CD4-positive, alpha-beta memory T cell (primary cell): ENCODE measurements at regions not wholly inside any gene's neighbourhood (a gene's known extent, or its start where the extent isn't known, plus 50 kb on each side); places are given as distances from the start of the nearest gene placed in this dataset.
"Not testable (repeated sequence)": the region's sequence is repeated elsewhere in the genome, so short reads cannot be mapped to it uniquely, and the experiment has no call there.

ENCODE experiments used
- CTCF ChIA-PET: fragments of 350-600 bp; sonication (Branson Sonifier 250); formaldehyde crosslinking; loops from one replicate; lab custom pipeline; 2021; ENCODE audit warnings: inconsistent platforms; ENCODE audit not compliant: partially characterized antibody; lab: Charles Lee
- POLR2A ChIA-PET: fragments of 350-600 bp; sonication (Branson Sonifier 250); formaldehyde crosslinking; loops from one replicate; lab custom pipeline; 2021; ENCODE audit not compliant: partially characterized antibody; lab: Charles Lee
- DNase-seq, 5 donors: peaks; one replicate each; pipeline versions ENCODE4 v3.0.0 to v3.0.0-alpha.2; 2020 to 2022; ENCODE audit warnings: mixed read lengths in 1 of 5
- H3K27ac ChIP-seq: one replicate; pipeline ENCODE4 v1.7.0; 2013; ENCODE audit warnings: low read depth, low read length
- H3K27me3 ChIP-seq: 2 replicates; pipeline ENCODE4 v1.7.0; 2013; ENCODE audit warnings: mild to moderate bottlenecking, low read length, moderate library complexity; ENCODE audit not compliant: insufficient read depth
- H3K36me3 ChIP-seq: 2 replicates; pipeline ENCODE4 v1.7.0; 2013; ENCODE audit warnings: mild to moderate bottlenecking, low read length, moderate library complexity; ENCODE audit not compliant: insufficient read depth
- H3K4me1 ChIP-seq: 2 replicates; pipeline ENCODE4 v1.7.0; 2013; ENCODE audit warnings: mild to moderate bottlenecking, low read length, moderate library complexity; ENCODE audit not compliant: insufficient read depth
- H3K4me3 ChIP-seq, 2 donors: one replicate each; pipeline ENCODE4 v1.7.0; 2013; ENCODE audit warnings: low read length in 2 of 2, mild to moderate bottlenecking in 1 of 2
- H3K9me3 ChIP-seq, 2 donors: one replicate each; pipeline ENCODE4 v1.7.0; 2013; ENCODE audit warnings: low read length in 2 of 2, control low read depth in 1 of 2; ENCODE audit not compliant: control insufficient read depth in 1 of 2
- H3K27ac Mint-ChIP-seq, 7 donors: one replicate each; pipeline ENCODE4 v1.8.0; 2020 to 2021; ENCODE audit warnings: mixed read lengths in 7 of 7, mild to moderate bottlenecking in 6 of 7, inconsistent platforms in 3 of 7, moderate library complexity in 3 of 7
- H3K27me3 Mint-ChIP-seq, 2 donors: one replicate each; pipeline ENCODE4 v1.8.0; 2020 to 2021; ENCODE audit warnings: mixed read lengths in 2 of 2
- H3K36me3 Mint-ChIP-seq, 2 donors: one replicate each; pipeline ENCODE4 v1.8.0; 2020 to 2021; ENCODE audit warnings: mixed read lengths in 2 of 2, inconsistent platforms in 1 of 2, mild to moderate bottlenecking in 1 of 2
- H3K4me1 Mint-ChIP-seq, 4 donors: one replicate each; pipeline ENCODE4 v1.8.0; 2020 to 2021; ENCODE audit warnings: mixed read lengths in 4 of 4, mild to moderate bottlenecking in 1 of 4
- H3K4me3 Mint-ChIP-seq, 8 donors: one replicate each; pipeline ENCODE4 v1.8.0; 2020 to 2021; ENCODE audit warnings: mixed read lengths in 8 of 8, mild to moderate bottlenecking in 7 of 8, moderate library complexity in 6 of 8, inconsistent platforms in 3 of 8
- H3K9me3 Mint-ChIP-seq, 8 donors: one replicate each; pipeline ENCODE4 v1.8.0; 2020 to 2021; ENCODE audit warnings: mixed read lengths in 8 of 8, mild to moderate bottlenecking in 5 of 8, inconsistent platforms in 3 of 8, moderate library complexity in 1 of 8
- intact Hi-C: fragments of 100-400 bp; cut with micrococcal nuclease; formaldehyde crosslinking; loops from one replicate; pipeline ENCODE4 v1.15.1; 2023

GRCh38 chr14:105761842-105762241, 235.5 kb downstream of the TMEM121 start:
- no peak for DNase-seq
- intact Hi-C loops: loop anchor here (2.0 kb wide), 1 partner anchor 145 kb away; no protein-coding TSS in a partner anchor

GRCh38 chr14:105762262-105762661, 235.9 kb downstream of the TMEM121 start:
- POLR2A ChIA-PET, H3K4me1 ChIP-seq, H3K27ac Mint-ChIP-seq, H3K27me3 ChIP-seq, DNase-seq, H3K36me3 ChIP-seq, H3K9me3 ChIP-seq, intact Hi-C loops, H3K4me3 Mint-ChIP-seq, H3K36me3 Mint-ChIP-seq, H3K27ac ChIP-seq, H3K4me3 ChIP-seq, H3K4me1 Mint-ChIP-seq, CTCF ChIA-PET: not testable (repeated sequence)
- H3K9me3 Mint-ChIP-seq: peaks cover 0 to 15% (median 6%) of the 10 kb centered on the region in 8 donors
- peaks cover 0 to 14% of the 10 kb centered on the region in 2 donors for H3K27me3 Mint-ChIP-seq

More at GRCh38 chr14:105761842-105762241, 235.5 kb downstream of the TMEM121 start:
- POLR2A ChIA-PET: no interaction called here
- CTCF ChIA-PET: no interaction called here
- H3K4me1 Mint-ChIP-seq: peaks cover 0 to 3% (median 0%) of the 10 kb centered on the region in 4 donors
- H3K4me3 ChIP-seq: no peak overlapping the region
- H3K36me3 ChIP-seq: no peaks in the 10 kb centered on the region
- peaks cover 0 to 18% (median 6%) of the 10 kb centered on the region in 8 donors for H3K9me3 Mint-ChIP-seq
- H3K36me3 Mint-ChIP-seq: no peaks in the 10 kb centered on the region
- no peaks in the 10 kb centered on the region for H3K27me3 ChIP-seq
- H3K4me1 ChIP-seq: no peaks in the 10 kb centered on the region
- H3K27ac Mint-ChIP-seq: no peak overlapping the region
- peaks cover 0 to 14% of the 10 kb centered on the region in 2 donors for H3K27me3 Mint-ChIP-seq
- no peak overlapping the region for H3K27ac ChIP-seq
- no peak overlapping the region for H3K4me3 Mint-ChIP-seq
- no peaks in the 10 kb centered on the region for H3K9me3 ChIP-seq

- POLR2A ChIA-PET, intact Hi-C loops, H3K4me3 ChIP-seq, H3K27ac Mint-ChIP-seq, H3K4me3 Mint-ChIP-seq, H3K4me1 Mint-ChIP-seq, H3K27me3 ChIP-seq, H3K4me1 ChIP-seq, H3K9me3 Mint-ChIP-seq, DNase-seq, H3K27ac ChIP-seq, H3K9me3 ChIP-seq, CTCF ChIA-PET, H3K36me3 Mint-ChIP-seq, H3K36me3 ChIP-seq: not testable (repeated sequence)
- peaks cover 0 to 12% of the 10 kb centered on the region in 2 donors for H3K27me3 Mint-ChIP-seq
Measured at GRCh38 chr14:105764254-105764901, 238.0 kb downstream of the TMEM121 start.

GRCh38 chr14:105765072-105765825, 238.9 kb downstream of the TMEM121 start:
- peaks cover 0 to 12% of the 10 kb centered on the region in 2 donors for H3K27me3 Mint-ChIP-seq
- intact Hi-C loops, H3K4me1 ChIP-seq, DNase-seq, H3K9me3 ChIP-seq, H3K4me1 Mint-ChIP-seq, H3K27ac ChIP-seq, H3K4me3 ChIP-seq, H3K27me3 ChIP-seq, H3K27ac Mint-ChIP-seq, H3K9me3 Mint-ChIP-seq, H3K36me3 Mint-ChIP-seq, CTCF ChIA-PET, H3K4me3 Mint-ChIP-seq, POLR2A ChIA-PET, H3K36me3 ChIP-seq: not testable (repeated sequence)

- Histone ChIP-seq H3K27ac (no peak overlapping the region), H3K4me3 (no peak overlapping the region), H3K27me3 (no peaks in the 10 kb centered on the region), H3K4me1 (no peaks in the 10 kb centered on the region), H3K36me3 (no peaks in the 10 kb centered on the region), H3K9me3 (no peaks in the 10 kb centered on the region)
- Mint-ChIP-seq H3K4me1 (peaks cover 0 to 3% (median 0%) of the 10 kb centered on the region in 4 donors), H3K4me3 (no peak overlapping the region), H3K36me3 (no peaks in the 10 kb centered on the region), H3K27ac (no peak overlapping the region), H3K9me3 (no peaks in the 10 kb centered on the region), H3K27me3 (peaks cover 0 to 9% of the 10 kb centered on the region in 2 donors)
- POLR2A ChIA-PET: no interaction called here
- DNase-seq: no peak
- intact Hi-C loops: no loop called here
- CTCF ChIA-PET: no interaction called here
Measured at GRCh38 chr14:105765893-105766614, 239.7 kb downstream of the TMEM121 start.

- CTCF ChIA-PET: no interaction called here
- H3K9me3 ChIP-seq: no peaks in the 10 kb centered on the region
- peak overlapping the region in 1 of 7 donors; percentile 59 for H3K27ac Mint-ChIP-seq
- H3K27me3 ChIP-seq: no peaks in the 10 kb centered on the region
- no peaks in the 10 kb centered on the region for H3K36me3 Mint-ChIP-seq
- peaks cover 0 to 3% of the 10 kb centered on the region in 2 donors for H3K27me3 Mint-ChIP-seq
- intact Hi-C loops: no loop called here
- H3K27ac ChIP-seq: no peak overlapping the region
- H3K4me3 Mint-ChIP-seq: no peak overlapping the region
- no peak for DNase-seq
- H3K4me1 ChIP-seq: no peaks in the 10 kb centered on the region
- no peaks in the 10 kb centered on the region for H3K9me3 Mint-ChIP-seq
- H3K4me3 ChIP-seq: no peak overlapping the region
- H3K36me3 ChIP-seq: no peaks in the 10 kb centered on the region
- POLR2A ChIA-PET: no interaction called here
- H3K4me1 Mint-ChIP-seq: no peaks in the 10 kb centered on the region
Measured at GRCh38 chr14:105767315-105767714, 240.9 kb downstream of the TMEM121 start.

- CTCF ChIA-PET, H3K4me3 ChIP-seq, H3K27ac ChIP-seq, DNase-seq, H3K4me1 ChIP-seq, H3K9me3 ChIP-seq, H3K36me3 ChIP-seq, H3K27ac Mint-ChIP-seq, intact Hi-C loops, H3K9me3 Mint-ChIP-seq, H3K27me3 ChIP-seq, H3K27me3 Mint-ChIP-seq, POLR2A ChIA-PET, H3K36me3 Mint-ChIP-seq, H3K4me1 Mint-ChIP-seq, H3K4me3 Mint-ChIP-seq: not testable (repeated sequence)
Measured at GRCh38 chr14:105768039-105768438, 241.7 kb downstream of the TMEM121 start.
